Stimulated activated naive CD4-positive, alpha-beta T cell (primary cell): ENCODE measurements at regions not wholly inside any gene's neighbourhood (a gene's known extent, or its start where the extent isn't known, plus 50 kb on each side); places are given as distances from the start of the nearest gene placed in this dataset.

ENCODE experiments used
- DNase-seq, 6 experiments: peaks; one replicate each; lab custom pipeline; 2025; lab: John Stamatoyannopoulos, UW

DNA sequence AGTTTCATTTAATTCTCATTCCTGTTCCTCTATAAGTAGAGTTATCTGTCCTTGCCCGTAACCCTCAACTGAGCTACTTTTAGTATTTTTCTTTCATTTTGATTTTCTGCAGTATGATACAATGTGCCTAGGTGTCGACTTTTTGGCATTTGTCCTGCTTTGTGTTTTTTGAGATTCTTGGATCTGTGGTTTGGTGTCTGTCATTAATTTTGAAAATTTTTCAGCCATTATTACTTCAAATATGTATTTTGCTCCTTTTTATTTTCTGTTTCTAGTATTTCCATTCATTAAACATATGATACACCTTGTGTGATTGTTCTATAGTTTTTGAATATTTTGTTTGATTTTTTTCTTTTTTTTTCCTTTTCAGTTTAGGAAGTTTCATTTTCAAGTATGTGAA lies 598.9 kb downstream of the SPOCK3 start:
- no peak for DNase-seq

DNA sequence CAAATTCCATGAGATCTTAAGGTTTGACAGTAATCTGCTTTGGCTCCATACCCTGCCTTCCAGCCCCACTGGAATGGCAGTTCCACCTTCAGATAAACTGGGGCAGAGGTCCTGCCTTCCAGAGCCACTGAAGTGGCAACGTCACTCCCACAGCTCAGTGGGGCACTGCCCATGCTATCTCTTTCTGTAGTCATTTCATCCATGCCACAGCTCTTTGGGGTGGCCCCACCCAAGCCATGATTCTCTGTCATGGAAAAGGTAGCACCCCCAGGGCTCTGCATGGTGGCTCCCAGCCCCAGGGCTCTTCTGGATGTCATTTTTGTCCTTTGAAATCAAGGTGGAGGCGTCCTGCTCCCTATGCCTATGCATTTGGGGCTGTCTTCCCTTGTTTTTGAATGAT lies 596.5 kb downstream of the SPOCK3 start:
- DNase-seq = no peak

DNA sequence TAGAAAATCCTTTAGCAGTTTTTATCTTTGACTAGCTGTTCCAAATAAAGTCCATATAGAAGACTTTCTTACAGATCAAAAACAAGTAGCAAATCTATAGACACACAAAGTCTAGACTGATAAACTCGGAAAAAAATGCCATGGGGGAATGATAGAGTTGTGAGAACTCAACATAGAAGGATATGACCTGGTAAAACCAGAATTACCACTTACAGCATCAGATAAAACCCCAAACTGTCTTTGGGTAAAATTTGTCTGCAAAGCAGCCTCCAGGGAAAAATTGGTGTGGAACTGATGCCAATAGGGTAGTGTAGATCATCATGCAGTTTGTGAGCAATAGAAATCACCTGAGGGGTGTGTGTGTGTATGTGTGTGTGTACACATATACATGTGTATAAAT lies 579.1 kb downstream of the SPOCK3 start:
- DNase-seq = no peak

DNA sequence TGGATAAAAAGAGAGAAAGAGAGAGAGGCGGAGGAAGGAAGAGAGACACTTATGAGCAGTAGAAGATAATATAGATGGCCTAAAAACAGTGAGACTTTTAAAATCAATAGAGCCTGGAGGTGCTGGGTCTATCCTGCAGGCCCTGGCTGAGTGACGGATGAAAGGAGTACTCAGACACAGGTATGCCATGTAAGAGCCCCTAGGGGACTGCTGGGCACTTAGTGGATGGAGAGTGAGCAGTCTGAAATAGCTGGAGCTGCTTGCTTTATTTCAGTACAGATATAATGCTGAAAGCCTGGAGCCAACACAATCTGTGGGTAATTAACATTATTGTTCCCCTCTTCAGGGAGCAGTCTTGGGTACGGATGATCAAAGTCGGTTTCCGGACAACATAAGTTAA lies 578.6 kb downstream of the SPOCK3 start:
- DNase-seq = no peak

DNA sequence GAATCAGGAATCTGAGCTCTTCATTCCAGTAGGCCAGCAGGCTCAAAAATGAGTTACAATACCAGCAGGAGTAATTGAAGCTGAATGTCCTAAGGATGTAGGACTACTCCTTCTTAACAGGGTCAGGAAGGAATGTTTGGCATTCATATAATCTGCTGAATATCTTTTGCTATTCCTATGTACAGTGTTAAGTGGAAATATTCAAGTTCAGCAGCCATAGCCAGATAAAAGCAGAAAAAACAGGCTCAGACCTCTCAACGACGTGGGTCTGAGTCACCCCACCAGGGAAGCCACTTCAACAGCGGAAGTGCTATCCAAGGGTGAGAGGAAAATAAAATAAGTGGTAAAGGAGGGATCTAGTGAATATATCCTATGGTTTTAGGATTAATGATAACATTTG lies 577.0 kb downstream of the SPOCK3 start:
- no peak for DNase-seq

DNA sequence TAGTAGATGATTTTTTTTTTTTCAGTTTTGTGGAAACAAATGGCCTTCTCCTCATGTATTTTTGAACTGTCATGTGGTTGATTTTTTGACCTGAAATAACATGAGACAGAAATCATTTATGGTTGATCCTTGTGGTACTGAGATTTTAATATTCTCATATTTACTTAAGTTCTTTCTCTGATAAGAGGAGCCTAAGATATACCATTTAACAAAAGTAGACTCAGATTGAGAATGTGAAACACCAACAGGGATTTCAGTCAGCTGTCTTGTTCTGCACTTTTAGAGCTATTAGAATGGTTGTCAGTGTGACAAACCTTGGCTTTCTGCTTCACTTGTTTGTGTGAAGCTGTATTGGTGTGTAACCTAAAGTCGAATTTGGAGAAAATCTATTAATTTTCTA lies 575.7 kb downstream of the SPOCK3 start:
- DNase-seq = no peak

DNA sequence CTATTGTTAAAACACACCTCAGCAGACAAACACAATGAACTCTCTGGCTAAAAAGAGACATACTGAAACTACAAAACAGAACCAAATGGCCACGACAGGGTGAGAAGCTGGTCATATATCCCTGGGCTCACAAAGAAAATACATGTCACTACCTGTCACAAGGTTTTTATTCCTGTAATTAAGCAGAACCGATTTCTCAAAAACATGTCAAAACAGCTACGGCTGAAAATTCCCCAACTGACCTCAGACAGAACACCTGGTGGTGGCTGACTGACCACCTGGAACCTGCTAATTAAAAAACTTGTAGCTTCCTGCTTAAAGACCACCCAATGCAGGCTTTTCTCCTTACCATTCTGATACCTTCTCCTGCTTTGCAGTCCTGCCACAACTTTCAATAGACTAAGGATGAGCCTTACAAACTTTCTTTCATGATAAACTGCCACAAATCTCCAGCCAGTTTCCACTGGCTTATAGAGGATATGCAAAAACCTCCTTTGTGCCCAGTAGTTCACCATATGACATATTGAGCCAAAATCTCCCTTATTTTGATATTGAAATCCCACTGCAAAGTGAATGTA lies 571.9 kb downstream of the SPOCK3 start:
- DNase-seq = no peak

DNA sequence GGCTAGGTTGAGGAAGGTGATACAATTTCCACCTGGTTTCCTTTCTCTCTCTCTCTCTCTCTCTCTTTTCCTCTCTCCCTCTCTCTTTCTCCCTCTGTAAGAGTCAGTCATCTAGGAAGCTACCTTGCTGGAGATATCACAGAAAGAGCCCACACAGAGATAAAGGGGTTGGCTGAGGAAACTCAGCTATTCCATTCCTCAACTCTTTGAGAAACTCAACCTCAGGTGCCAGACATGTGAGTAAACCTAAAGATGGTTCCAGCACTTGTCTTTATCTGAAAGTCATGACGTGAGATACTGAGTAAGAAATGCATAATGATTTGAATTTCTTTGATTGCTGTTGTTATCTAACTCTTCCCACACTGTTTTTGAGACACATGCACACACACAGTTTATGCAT lies 564.0 kb downstream of the SPOCK3 start:
- no peak for DNase-seq

DNA sequence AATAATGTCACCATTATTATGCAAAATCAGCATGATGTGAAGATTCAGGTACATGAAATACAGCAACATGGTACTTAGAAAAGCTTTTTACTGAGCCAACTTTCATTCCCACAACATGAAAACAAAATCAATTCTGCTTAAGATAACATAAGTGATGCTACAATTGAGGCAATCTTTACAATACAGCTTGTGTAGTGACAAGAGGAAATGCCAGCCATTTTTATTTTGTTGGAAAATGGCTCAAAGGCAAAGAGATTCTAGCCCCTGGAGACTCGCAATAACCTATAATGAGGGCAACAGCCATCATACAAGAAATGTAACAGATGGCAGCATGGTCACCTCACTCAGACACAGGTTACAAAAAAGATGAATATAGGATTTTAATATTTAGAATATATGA lies 560.4 kb downstream of the SPOCK3 start:
- no peak for DNase-seq

DNA sequence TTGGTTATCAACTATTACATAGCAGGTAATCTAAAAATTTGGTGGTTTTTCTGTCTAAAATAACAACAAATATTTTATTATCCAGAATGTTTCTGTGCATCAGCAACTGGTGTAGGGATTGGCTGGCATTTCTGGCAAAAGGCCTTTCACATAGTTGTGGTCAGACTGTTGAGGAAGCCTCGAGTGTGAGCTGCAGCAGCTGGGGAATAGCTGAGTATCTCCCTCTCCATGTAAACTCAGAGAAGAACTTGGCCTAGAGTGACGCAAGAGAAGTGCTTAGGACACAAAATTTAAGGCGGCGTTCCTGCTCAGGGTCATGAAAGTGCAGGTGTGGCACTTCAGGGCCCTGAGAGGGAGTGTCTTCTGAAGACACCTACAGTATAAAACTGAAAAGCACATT lies 558.9 kb downstream of the SPOCK3 start:
- DNase-seq = no peak

DNA sequence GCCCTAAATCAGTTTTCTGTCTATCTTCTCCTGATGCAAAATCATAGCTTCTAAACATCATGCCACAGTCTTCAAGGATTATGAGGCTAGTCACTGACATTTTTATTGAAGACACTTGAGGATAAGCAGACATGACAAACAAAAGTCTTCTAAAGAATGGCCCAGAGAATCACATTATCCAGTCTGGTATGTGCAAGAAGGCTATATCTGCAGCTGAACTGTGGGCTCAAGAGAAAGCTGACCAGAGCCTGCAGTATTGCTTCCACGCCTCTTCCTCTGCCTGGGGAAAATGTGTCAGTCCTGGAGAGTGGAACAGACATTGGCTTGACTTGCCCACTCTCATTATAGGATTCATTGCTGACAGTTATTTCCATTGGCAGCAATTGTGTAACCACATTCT lies 553.5 kb downstream of the SPOCK3 start:
- no peak for DNase-seq

DNA sequence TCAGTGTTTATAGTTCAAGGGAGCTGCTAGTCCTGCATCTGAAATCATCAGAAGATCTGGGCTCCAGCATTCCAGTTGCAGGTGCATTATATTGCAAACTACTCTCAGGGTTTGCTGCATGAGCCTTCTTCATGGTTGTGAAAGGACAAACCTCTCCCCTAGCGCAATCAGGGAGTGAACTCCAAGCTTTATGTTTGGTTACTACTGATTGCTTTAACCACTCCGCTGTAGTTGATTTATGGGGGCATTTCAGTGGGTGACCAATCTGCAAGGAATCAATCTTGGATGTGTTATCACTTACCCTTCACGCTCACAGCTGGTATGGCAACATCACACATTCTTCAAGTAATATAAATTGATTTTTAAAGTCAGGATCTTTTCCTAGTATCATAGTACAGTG lies 552.1 kb downstream of the SPOCK3 start:
- no peak for DNase-seq
